Hepatocyte (in vitro differentiated cells): ENCODE measurements at regions not wholly inside any gene's neighbourhood (a gene's known extent, or its start where the extent isn't known, plus 50 kb on each side); places are given as distances from the start of the nearest gene placed in this dataset.

Source experiments
- DNase-seq: peaks from one replicate; pipeline ENCODE4 v3.0.0-alpha.2; 2016; ENCODE audit warnings: low spot score
- H2AFZ ChIP-seq: fragments of 200-600 bp; sonication (generic); 2 replicates; pipeline ENCODE4 v1.6.0; 2016; ENCODE audit warnings: antibody characterized with exemption, mild to moderate bottlenecking
- H3K27ac ChIP-seq: fragments of 200-600 bp; sonication (generic); 2 replicates; pipeline ENCODE4 v1.5.1; 2016; ENCODE audit warnings: mild to moderate bottlenecking
- H3K27me3 ChIP-seq: fragments of 200-600 bp; sonication (generic); 2 replicates; pipeline ENCODE4 v1.6.1; 2016
- H3K36me3 ChIP-seq: fragments of 200-600 bp; sonication (generic); replicated peaks from 2 replicates; pipeline ENCODE4 v1.5.1; 2016; ENCODE audit warnings: low read depth; ENCODE audit not compliant: insufficient read depth
- H3K4me1 ChIP-seq: fragments of 200-600 bp; sonication (generic); 2 replicates; pipeline ENCODE4 v1.5.1; 2016; ENCODE audit warnings: mild to moderate bottlenecking, moderate library complexity; ENCODE audit not compliant: insufficient read depth
- H3K4me2 ChIP-seq: fragments of 200-600 bp; sonication (generic); 2 replicates; pipeline ENCODE4 v1.6.0; 2016
- H3K4me3 ChIP-seq: fragments of 200-600 bp; sonication (generic); 2 replicates; pipeline ENCODE4 v1.5.1; 2016; ENCODE audit warnings: mild to moderate bottlenecking
- H3K79me2 ChIP-seq: fragments of 200-600 bp; sonication (generic); 2 replicates; pipeline ENCODE4 v1.6.0; 2017; ENCODE audit warnings: mild to moderate bottlenecking
- H3K9me2 ChIP-seq: fragments of 200-600 bp; sonication (generic); replicated peaks from 2 replicates; pipeline ENCODE4 v1.6.0; 2017; ENCODE audit warnings: mild to moderate bottlenecking; ENCODE audit not compliant: insufficient read depth
- H3K9me3 ChIP-seq: fragments of 200-600 bp; sonication (generic); 2 replicates; pipeline ENCODE4 v1.5.1; 2016; ENCODE audit warnings: low read depth, mild to moderate bottlenecking
- H4K20me1 ChIP-seq: fragments of 200-600 bp; sonication (generic); 2 replicates; pipeline ENCODE4 v1.6.0; 2016; ENCODE audit warnings: mild to moderate bottlenecking; ENCODE audit not compliant: insufficient read depth, poor library complexity, severe bottlenecking
- EZH2 ChIP-seq: fragments of 200-600 bp; sonication (generic); IDR thresholded peaks from 2 replicates; pipeline ENCODE4 v1.6.1; 2016; ENCODE audit warnings: antibody characterized with exemption, mild to moderate bottlenecking, borderline replicate concordance
- EZH2phosphoT487 ChIP-seq: fragments of 200-600 bp; sonication (generic); IDR thresholded peaks from one replicate; pipeline ENCODE4 v1.6.1; 2018; ENCODE audit warnings: antibody characterized with exemption, mild to moderate bottlenecking, low read depth, moderate library complexity; ENCODE audit not compliant: unreplicated experiment, severe bottlenecking
- WGBS: methylation state at CpG from one replicate; pipeline ENCODE4 v1.1.6; 2016; ENCODE audit warnings: low lambda C conversion rate; ENCODE audit errors: missing lambda C conversion rate; 5-methylcytosine and 5-hydroxymethylcytosine counted together
- TF ChIP-seq, protein P1 (sequence below): fragments of 200-600 bp; sonication (generic); IDR thresholded peaks from 2 replicates; pipeline ENCODE4 v1.5.1; 2016; ENCODE audit warnings: antibody characterized with exemption, mild to moderate bottlenecking; ENCODE audit not compliant: poor library complexity

- no peak overlapping the region for H2AFZ ChIP-seq
- WGBS, result 82% methylated on average over 3 of the region's 3 CpGs
- no peak for DNase-seq
- TF ChIP-seq EZH2phosphoT487 (no peak), EZH2 (no peak)
- TF ChIP-seq, protein P1, sequence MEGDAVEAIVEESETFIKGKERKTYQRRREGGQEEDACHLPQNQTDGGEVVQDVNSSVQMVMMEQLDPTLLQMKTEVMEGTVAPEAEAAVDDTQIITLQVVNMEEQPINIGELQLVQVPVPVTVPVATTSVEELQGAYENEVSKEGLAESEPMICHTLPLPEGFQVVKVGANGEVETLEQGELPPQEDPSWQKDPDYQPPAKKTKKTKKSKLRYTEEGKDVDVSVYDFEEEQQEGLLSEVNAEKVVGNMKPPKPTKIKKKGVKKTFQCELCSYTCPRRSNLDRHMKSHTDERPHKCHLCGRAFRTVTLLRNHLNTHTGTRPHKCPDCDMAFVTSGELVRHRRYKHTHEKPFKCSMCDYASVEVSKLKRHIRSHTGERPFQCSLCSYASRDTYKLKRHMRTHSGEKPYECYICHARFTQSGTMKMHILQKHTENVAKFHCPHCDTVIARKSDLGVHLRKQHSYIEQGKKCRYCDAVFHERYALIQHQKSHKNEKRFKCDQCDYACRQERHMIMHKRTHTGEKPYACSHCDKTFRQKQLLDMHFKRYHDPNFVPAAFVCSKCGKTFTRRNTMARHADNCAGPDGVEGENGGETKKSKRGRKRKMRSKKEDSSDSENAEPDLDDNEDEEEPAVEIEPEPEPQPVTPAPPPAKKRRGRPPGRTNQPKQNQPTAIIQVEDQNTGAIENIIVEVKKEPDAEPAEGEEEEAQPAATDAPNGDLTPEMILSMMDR, result no peak
- no peaks in the 10 kb centered on the region for H3K27me3 ChIP-seq
- no peak overlapping the region for H3K27ac ChIP-seq
- no peaks in the 10 kb centered on the region for H3K9me3 ChIP-seq
- no peak overlapping the region for H3K4me3 ChIP-seq
- no peaks in the 10 kb centered on the region for H3K9me2 ChIP-seq
- no peaks in the 10 kb centered on the region for H3K4me1 ChIP-seq
- no peaks in the 10 kb centered on the region for H3K36me3 ChIP-seq
- H4K20me1 ChIP-seq, result no peaks in the 10 kb centered on the region
- no peak overlapping the region for H3K4me2 ChIP-seq
- H3K79me2 ChIP-seq, result no peaks in the 10 kb centered on the region
Observed at GRCh38 chr4:126414741-126415140, 1100.0 kb downstream of the FAT4 start.

- Histone ChIP-seq H3K27ac (no peak overlapping the region), H3K27me3 (no peaks in the 10 kb centered on the region), H3K79me2 (no peaks in the 10 kb centered on the region), H3K9me2 (no peaks in the 10 kb centered on the region), H2AFZ (no peak overlapping the region), H3K4me3 (no peak overlapping the region), H3K4me1 (no peaks in the 10 kb centered on the region), H3K36me3 (no peaks in the 10 kb centered on the region), H3K9me3 (no peaks in the 10 kb centered on the region), H3K4me2 (no peak overlapping the region), H4K20me1 (no peaks in the 10 kb centered on the region)
- no peak for TF ChIP-seq EZH2phosphoT487
- TF ChIP-seq EZH2, result no peak
- TF ChIP-seq, protein P1, result no peak
- no peak for DNase-seq
Observed at GRCh38 chr4:126419266-126419665, 1104.5 kb downstream of the FAT4 start.

GRCh38 chr4:126427853-126428252 is 1113.1 kb downstream of the FAT4 start:
- DNase-seq, result no peak
- H3K27me3 ChIP-seq, result no peaks in the 10 kb centered on the region
- H2AFZ ChIP-seq, result no peak overlapping the region
- H3K9me3 ChIP-seq, result no peaks in the 10 kb centered on the region
- no peak overlapping the region for H3K27ac ChIP-seq
- 50% methylated on average over 4 of the region's 4 CpGs for WGBS
- no peaks in the 10 kb centered on the region for H3K79me2 ChIP-seq
- no peaks in the 10 kb centered on the region for H3K4me1 ChIP-seq
- TF ChIP-seq EZH2phosphoT487, result no peak
- TF ChIP-seq EZH2, result no peak
- TF ChIP-seq, protein P1, result no peak
- no peaks in the 10 kb centered on the region for H4K20me1 ChIP-seq
- no peak overlapping the region for H3K4me3 ChIP-seq
- no peak overlapping the region for H3K4me2 ChIP-seq
- no peaks in the 10 kb centered on the region for H3K36me3 ChIP-seq
- no peaks in the 10 kb centered on the region for H3K9me2 ChIP-seq

- Histone ChIP-seq H3K4me1 (no peaks in the 10 kb centered on the region), H3K4me2 (no peak overlapping the region), H3K79me2 (no peaks in the 10 kb centered on the region), H4K20me1 (no peaks in the 10 kb centered on the region), H3K4me3 (no peak overlapping the region), H3K9me3 (no peaks in the 10 kb centered on the region), H3K27ac (no peak overlapping the region), H3K9me2 (no peaks in the 10 kb centered on the region), H2AFZ (no peak overlapping the region), H3K36me3 (no peaks in the 10 kb centered on the region), H3K27me3 (no peaks in the 10 kb centered on the region)
- TF ChIP-seq, protein P1, result no peak
- TF ChIP-seq EZH2phosphoT487 (no peak), EZH2 (no peak)
- WGBS, result 95% methylated on average over 6 of the region's 6 CpGs
- DNase-seq, result no peak
Observed at GRCh38 chr4:126431049-126431448, 1116.3 kb downstream of the FAT4 start.
